Endodermal cell (in vitro differentiated cells): ENCODE measurements at regions not wholly inside any gene's neighbourhood (a gene's known extent, or its start where the extent isn't known, plus 50 kb on each side); places are given as distances from the start of the nearest gene placed in this dataset.

Experiments used
- DNase-seq: peaks from one replicate; pipeline ENCODE4 v3.0.0-alpha.2; 2017
- H3K27ac ChIP-seq: 2 replicates; pipeline ENCODE4 v1.5.1; 2013; ENCODE audit warnings: mild to moderate bottlenecking, low read depth, low read length, moderate library complexity
- H3K27me3 ChIP-seq: 2 replicates; pipeline ENCODE4 v1.6.1; 2013; ENCODE audit warnings: mild to moderate bottlenecking, low read length, moderate library complexity; ENCODE audit not compliant: insufficient read depth, control insufficient read depth, poor library complexity, severe bottlenecking
- H3K36me3 ChIP-seq: 2 replicates; pipeline ENCODE4 v1.7.0; 2013; ENCODE audit warnings: mild to moderate bottlenecking, low read length, moderate library complexity; ENCODE audit not compliant: control insufficient read depth, insufficient read depth
- H3K4me1 ChIP-seq: one replicate; pipeline ENCODE4 v1.7.0; 2013; ENCODE audit warnings: low read length; ENCODE audit not compliant: control insufficient read depth, insufficient read depth
- H3K4me3 ChIP-seq: 2 replicates; pipeline ENCODE4 v1.5.1; 2013; ENCODE audit warnings: mild to moderate bottlenecking, low read length, moderate library complexity
- H3K9ac ChIP-seq: 2 replicates; pipeline ENCODE4 v1.6.1; 2013; ENCODE audit warnings: mild to moderate bottlenecking, low read length, moderate library complexity; ENCODE audit not compliant: poor library complexity, severe bottlenecking; ENCODE audit errors: extremely low read depth
- H3K9me3 ChIP-seq: 2 replicates; pipeline ENCODE4 v1.6.1; 2013; ENCODE audit warnings: mild to moderate bottlenecking, low read length, moderate library complexity; ENCODE audit not compliant: control insufficient read depth
- H3K27ac Mint-ChIP-seq: 2 replicates; pipeline ENCODE4 v1.8.0; 2020; ENCODE audit warnings: mixed read lengths
- H3K27me3 Mint-ChIP-seq: 2 replicates; pipeline ENCODE4 v1.8.0; 2021; ENCODE audit warnings: mild to moderate bottlenecking, mixed read lengths; ENCODE audit not compliant: insufficient read depth
- H3K36me3 Mint-ChIP-seq: 2 replicates; pipeline ENCODE4 v1.8.0; 2020; ENCODE audit warnings: low read depth, mixed read lengths
- H3K4me1 Mint-ChIP-seq: 2 replicates; pipeline ENCODE4 v1.8.0; 2020; ENCODE audit warnings: mixed read lengths
- H3K4me3 Mint-ChIP-seq: 2 replicates; pipeline ENCODE4 v1.8.0; 2020; ENCODE audit warnings: mild to moderate bottlenecking, moderate library complexity, mixed read lengths
- H3K9me3 Mint-ChIP-seq: 2 replicates; pipeline ENCODE4 v1.8.0; 2020; ENCODE audit warnings: mild to moderate bottlenecking, mixed read lengths
- WGBS, 2 experiments: methylation state at CpG; one replicate each; pipeline versions ENCODE4 v1.1.5 to v1.1.7; 2013; ENCODE audit warnings: missing lambda C conversion rate in 2 of 2, mixed read lengths in 1 of 2; ENCODE audit not compliant: insufficient coverage in 1 of 2, insufficient read length in 1 of 2; 5-methylcytosine and 5-hydroxymethylcytosine counted together
- TF ChIP-seq, protein P1 (sequence below): fragments of 200-600 bp; sonication (generic); conservative IDR thresholded peaks from 2 replicates; pipeline ENCODE4 v1.5.0; 2021; ENCODE audit warnings: antibody characterized with exemption, mild to moderate bottlenecking

DNA sequence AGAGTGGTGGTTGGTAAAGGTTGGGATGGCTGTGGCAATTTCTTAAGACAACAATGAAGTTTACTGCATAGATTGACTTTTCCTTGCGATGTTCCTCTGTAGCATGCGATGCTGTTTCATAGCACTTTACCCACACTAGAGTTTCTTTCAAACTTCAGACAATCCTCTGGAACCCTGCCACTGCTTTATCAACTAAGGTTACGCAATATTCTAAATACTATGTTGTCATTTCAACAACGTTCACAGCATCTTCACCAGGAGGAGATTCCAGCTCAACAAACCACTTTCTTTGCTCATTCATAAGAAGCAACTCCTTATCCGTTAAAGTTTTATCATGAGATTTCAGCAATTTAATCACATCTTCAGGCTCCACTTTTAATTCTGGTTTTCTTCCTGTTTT, 161.2 kb upstream of the NRSN1 start:
- 95 to 98% methylated on average over 5 of the region's 5 CpGs for WGBS, 2 experiments
- H3K4me3 ChIP-seq, result no peak overlapping the region
- no peaks in the 10 kb centered on the region for H3K36me3 Mint-ChIP-seq
- no peaks in the 10 kb centered on the region for H3K4me1 ChIP-seq
- no peaks in the 10 kb centered on the region for H3K27me3 ChIP-seq
- no peaks in the 10 kb centered on the region for H3K36me3 ChIP-seq
- H3K9me3 Mint-ChIP-seq, result no peaks in the 10 kb centered on the region
- TF ChIP-seq, protein P1, sequence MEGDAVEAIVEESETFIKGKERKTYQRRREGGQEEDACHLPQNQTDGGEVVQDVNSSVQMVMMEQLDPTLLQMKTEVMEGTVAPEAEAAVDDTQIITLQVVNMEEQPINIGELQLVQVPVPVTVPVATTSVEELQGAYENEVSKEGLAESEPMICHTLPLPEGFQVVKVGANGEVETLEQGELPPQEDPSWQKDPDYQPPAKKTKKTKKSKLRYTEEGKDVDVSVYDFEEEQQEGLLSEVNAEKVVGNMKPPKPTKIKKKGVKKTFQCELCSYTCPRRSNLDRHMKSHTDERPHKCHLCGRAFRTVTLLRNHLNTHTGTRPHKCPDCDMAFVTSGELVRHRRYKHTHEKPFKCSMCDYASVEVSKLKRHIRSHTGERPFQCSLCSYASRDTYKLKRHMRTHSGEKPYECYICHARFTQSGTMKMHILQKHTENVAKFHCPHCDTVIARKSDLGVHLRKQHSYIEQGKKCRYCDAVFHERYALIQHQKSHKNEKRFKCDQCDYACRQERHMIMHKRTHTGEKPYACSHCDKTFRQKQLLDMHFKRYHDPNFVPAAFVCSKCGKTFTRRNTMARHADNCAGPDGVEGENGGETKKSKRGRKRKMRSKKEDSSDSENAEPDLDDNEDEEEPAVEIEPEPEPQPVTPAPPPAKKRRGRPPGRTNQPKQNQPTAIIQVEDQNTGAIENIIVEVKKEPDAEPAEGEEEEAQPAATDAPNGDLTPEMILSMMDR, result no peak
- no peak overlapping the region for H3K27ac ChIP-seq
- no peak for DNase-seq
- H3K27me3 Mint-ChIP-seq, result no peaks in the 10 kb centered on the region
- no peak overlapping the region for H3K4me3 Mint-ChIP-seq
- no peak overlapping the region for H3K27ac Mint-ChIP-seq
- H3K9ac ChIP-seq, result no peak overlapping the region
- H3K4me1 Mint-ChIP-seq, result peaks cover 11% of the 10 kb centered on the region
- H3K9me3 ChIP-seq, result no peaks in the 10 kb centered on the region

DNA sequence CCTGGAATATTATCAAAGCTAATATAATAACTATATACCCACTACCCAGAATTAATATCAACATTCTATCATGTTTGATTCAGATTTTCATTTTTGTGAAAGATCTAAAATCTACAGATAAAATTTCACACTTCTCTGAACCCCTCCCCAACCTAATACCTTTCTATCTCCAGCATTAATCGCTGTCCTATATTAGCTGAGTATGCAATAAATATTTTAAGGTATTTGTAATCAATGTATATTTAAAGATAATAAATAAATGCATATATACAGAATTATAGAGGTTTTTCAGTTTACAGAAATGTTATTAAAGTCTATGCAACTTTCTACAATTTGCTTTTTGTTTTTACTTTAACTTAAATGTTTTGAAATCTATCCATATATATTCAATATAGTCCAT, 156.7 kb upstream of the NRSN1 start:
- Histone ChIP-seq H3K27ac (no peak overlapping the region), H3K9me3 (no peaks in the 10 kb centered on the region), H3K4me3 (no peak overlapping the region), H3K36me3 (no peaks in the 10 kb centered on the region), H3K27me3 (peaks cover 16% of the 10 kb centered on the region), H3K9ac (no peak overlapping the region), H3K4me1 (peaks cover 4% of the 10 kb centered on the region)
- Mint-ChIP-seq H3K36me3 (no peaks in the 10 kb centered on the region), H3K9me3 (no peaks in the 10 kb centered on the region), H3K4me3 (no peak overlapping the region), H3K27ac (no peak overlapping the region), H3K4me1 (peaks cover 9% of the 10 kb centered on the region), H3K27me3 (peaks cover 7% of the 10 kb centered on the region)
- no peak for DNase-seq
- TF ChIP-seq, protein P1, result no peak
- WGBS, 2 experiments, result no CpG with 5 or more reads among the region's 1 CpG

DNA sequence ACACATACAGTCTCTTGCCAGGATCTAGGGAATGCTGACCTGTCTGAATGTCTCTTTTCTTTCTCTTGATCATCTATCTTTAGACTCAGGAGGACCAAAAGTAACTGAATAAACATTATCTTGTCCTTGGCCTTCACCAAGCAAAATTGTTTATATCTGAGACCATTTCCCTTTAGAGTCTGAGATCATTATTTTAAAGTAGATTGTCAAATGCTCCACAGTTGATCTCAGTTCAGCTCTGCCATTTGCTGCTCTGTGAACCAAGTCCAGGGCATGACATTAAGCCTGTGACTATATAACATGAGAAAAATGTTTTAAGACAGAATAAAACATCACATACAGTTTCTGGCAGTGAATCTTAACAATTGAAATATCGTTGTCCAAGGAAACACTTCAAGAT, 148.3 kb upstream of the NRSN1 start:
- H3K9me3 Mint-ChIP-seq, result no peaks in the 10 kb centered on the region
- whole genome bisulfite sequencing, 2 experiments, result 90% methylated on average over 1 of the region's 1 CpG; no CpG with 5 or more reads in 1 of the 2 experiments

More for the DNA sequence above, 148.3 kb upstream of the NRSN1 start:
- no peaks in the 10 kb centered on the region for H3K4me1 ChIP-seq
- H3K27ac ChIP-seq, result no peak overlapping the region
- H3K27ac Mint-ChIP-seq, result no peak overlapping the region
- TF ChIP-seq, protein P1, result no peak
- H3K4me3 ChIP-seq, result no peak overlapping the region
- no peak overlapping the region for H3K4me3 Mint-ChIP-seq
- H3K9me3 ChIP-seq, result no peaks in the 10 kb centered on the region
- no peaks in the 10 kb centered on the region for H3K36me3 Mint-ChIP-seq
- H3K27me3 ChIP-seq, result peaks cover 4% of the 10 kb centered on the region
- peaks cover 1% of the 10 kb centered on the region for H3K27me3 Mint-ChIP-seq
- H3K36me3 ChIP-seq, result no peaks in the 10 kb centered on the region
- H3K4me1 Mint-ChIP-seq, result no peaks in the 10 kb centered on the region
- no peak for DNase-seq
- H3K9ac ChIP-seq, result no peak overlapping the region
